Activated CD8-positive, alpha-beta T cell treated with anti-CD3 and anti-CD28 coated beads, Interleukin-2, amount 10 ng/mL, durations not matched to agents 7 days and 5 days (primary cell): ENCODE measurements at regions not wholly inside any gene's neighbourhood (a gene's known extent, or its start where the extent isn't known, plus 50 kb on each side); places are given as distances from the start of the nearest gene placed in this dataset.

Experiments
- ATAC-seq: fragments of 150-1000 bp; cut with Tn5 transposase; one replicate; pipeline ENCODE4 v1.10.0; 2021; ENCODE audit warnings: moderate library complexity
- CTCF ChIA-PET: fragments of 350-600 bp; sonication (Branson Sonifier 250); formaldehyde crosslinking; loops from one replicate; lab custom pipeline; 2021; ENCODE audit warnings: antibody characterized with exemption; lab: Charles Lee
- POLR2A ChIA-PET: fragments of 350-600 bp; sonication (Branson Sonifier 250); formaldehyde crosslinking; loops from one replicate; lab custom pipeline; 2021; ENCODE audit warnings: antibody characterized with exemption; lab: Charles Lee
- DNase-seq: peaks from one replicate; pipeline ENCODE4 v3.0.0-alpha.2; 2020
- H3K27ac Mint-ChIP-seq: one replicate; pipeline ENCODE4 v1.8.0; 2021; ENCODE audit warnings: mild to moderate bottlenecking, mixed read lengths
- H3K27me3 Mint-ChIP-seq: one replicate; pipeline ENCODE4 v1.8.0; 2021; ENCODE audit warnings: low read depth, mixed read lengths
- H3K36me3 Mint-ChIP-seq: one replicate; pipeline ENCODE4 v1.8.0; 2021; ENCODE audit warnings: low read depth, mixed read lengths
- H3K4me1 Mint-ChIP-seq: one replicate; pipeline ENCODE4 v1.8.0; 2021; ENCODE audit warnings: low read depth, mixed read lengths
- H3K4me3 Mint-ChIP-seq: one replicate; pipeline ENCODE4 v1.8.0; 2021; ENCODE audit warnings: mild to moderate bottlenecking, mixed read lengths
- H3K9me3 Mint-ChIP-seq: one replicate; pipeline ENCODE4 v1.8.0; 2022; ENCODE audit warnings: mixed read lengths; ENCODE audit not compliant: insufficient read depth

DNA sequence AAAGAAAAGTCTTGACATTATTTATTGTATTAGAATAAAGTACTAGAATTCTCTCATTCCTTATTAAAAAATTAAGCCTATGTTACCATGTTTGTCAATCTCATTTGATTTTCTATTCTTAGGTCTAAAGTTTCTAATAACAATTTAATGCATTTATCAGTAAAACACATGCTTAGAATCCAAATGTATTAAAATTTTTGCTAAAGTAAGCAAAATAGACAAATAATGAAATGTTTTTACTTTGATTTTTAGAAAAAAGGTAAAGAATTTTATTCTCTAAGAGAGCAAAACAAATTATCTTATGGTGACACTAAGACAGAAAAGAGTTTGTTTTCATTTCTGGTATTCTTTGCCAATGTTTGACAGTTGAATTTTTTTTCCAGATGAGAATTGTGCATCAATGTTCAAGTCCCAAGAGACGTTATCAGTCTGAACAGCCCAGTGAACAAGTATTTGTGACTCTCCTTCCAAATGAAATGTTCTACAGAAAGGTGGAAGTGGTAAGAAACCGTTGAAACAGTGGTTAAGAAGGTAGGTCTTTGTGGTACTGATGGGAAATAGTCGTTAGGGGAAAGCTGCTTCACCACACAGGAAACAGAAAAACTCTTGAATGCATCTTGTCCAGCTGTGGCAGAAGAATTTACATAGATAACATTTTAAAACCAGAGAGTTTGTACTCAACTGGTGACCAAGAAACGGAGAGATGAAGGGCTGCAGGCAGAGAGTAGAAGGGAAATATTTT, 402.5 kb downstream of the PTPRC start:
- Mint-ChIP-seq H3K27me3 (no peaks in the 10 kb centered on the region), H3K4me3 (peak overlapping the region; percentile 15), H3K4me1 (peaks cover 51% of the 10 kb centered on the region), H3K36me3 (peaks cover 64% of the 10 kb centered on the region), H3K27ac (peak overlapping the region; percentile 81), H3K9me3 (peaks cover 20% of the 10 kb centered on the region)
- ATAC-seq, result peak; percentile 88
- ChIA-PET CTCF (interaction anchor here (0.8 to 1.5 kb wide), 10 partner anchors 10 to 269 kb away, joined by 3 to 17 read pairs (median 4); no protein-coding TSS in a partner anchor), POLR2A (interaction anchor here (0.7 to 1.5 kb wide), 5 partner anchors 11 to 202 kb away, joined by 3 to 45 read pairs (median 4); no protein-coding TSS in a partner anchor)
- DNase-seq, result peak; percentile 76

DNA sequence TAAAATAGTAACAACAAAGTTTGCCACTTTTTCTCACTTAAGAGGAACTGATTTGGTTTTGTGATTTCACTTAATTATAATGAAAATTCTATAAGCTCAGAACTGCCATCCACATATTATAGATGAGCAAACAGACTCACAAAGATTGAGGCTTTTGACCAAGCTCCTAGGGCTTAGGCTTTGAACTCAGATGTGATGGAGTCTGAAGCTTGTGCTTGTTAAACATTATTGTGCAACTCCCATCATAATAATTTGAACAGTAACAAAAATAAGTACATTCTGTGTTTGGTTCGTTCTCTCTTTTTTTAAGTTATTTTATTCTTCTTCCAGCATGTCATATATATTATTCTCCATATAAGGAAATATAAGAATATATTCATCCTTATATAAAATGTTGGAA, 403.4 kb downstream of the PTPRC start:
- no peak for DNase-seq
- Mint-ChIP-seq H3K36me3 (peaks cover 65% of the 10 kb centered on the region), H3K9me3 (peaks cover 20% of the 10 kb centered on the region), H3K27ac (no peak overlapping the region), H3K4me1 (peaks cover 56% of the 10 kb centered on the region), H3K4me3 (no peak overlapping the region), H3K27me3 (no peaks in the 10 kb centered on the region)
- POLR2A ChIA-PET, result interaction anchor here (0.7 to 1.5 kb wide), 5 partner anchors 11 to 201 kb away, joined by 3 to 45 read pairs (median 4); no protein-coding TSS in a partner anchor
- ATAC-seq, result no peak
- CTCF ChIA-PET, result interaction anchor here (0.8 to 1.5 kb wide), 10 partner anchors 9 to 270 kb away, joined by 3 to 17 read pairs (median 4); no protein-coding TSS in a partner anchor

DNA sequence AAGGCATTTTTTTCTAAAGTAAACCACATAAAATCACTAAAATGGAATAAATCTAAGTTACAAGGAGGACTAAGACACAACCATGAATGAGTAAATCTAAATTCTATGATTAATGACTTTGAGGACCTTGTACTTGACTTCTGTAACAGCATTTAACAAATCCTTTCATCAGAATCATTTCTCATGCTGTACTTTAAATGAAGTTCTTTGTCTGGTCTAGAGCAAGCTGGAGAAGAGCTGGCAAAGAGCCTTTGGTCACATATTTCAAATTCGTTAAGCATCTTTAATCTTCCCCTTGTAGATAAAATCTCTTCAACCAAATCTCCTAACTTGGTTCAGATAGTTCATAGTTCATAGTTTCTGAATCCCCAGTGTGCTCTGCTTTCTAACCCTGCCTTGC, 405.4 kb downstream of the PTPRC start:
- no peak overlapping the region for H3K4me3 Mint-ChIP-seq
- H3K36me3 Mint-ChIP-seq, result peaks cover 73% of the 10 kb centered on the region
- ChIA-PET POLR2A (no interaction called here), CTCF (interaction anchor here (1.4 kb wide), 1 partner anchor 199 kb away, joined by 4 read pairs; no protein-coding TSS in a partner anchor)
- no peak for ATAC-seq
- no peak overlapping the region for H3K27ac Mint-ChIP-seq
- no peaks in the 10 kb centered on the region for H3K27me3 Mint-ChIP-seq
- peaks cover 37% of the 10 kb centered on the region for H3K9me3 Mint-ChIP-seq
- DNase-seq, result no peak
- peaks cover 52% of the 10 kb centered on the region for H3K4me1 Mint-ChIP-seq

DNA sequence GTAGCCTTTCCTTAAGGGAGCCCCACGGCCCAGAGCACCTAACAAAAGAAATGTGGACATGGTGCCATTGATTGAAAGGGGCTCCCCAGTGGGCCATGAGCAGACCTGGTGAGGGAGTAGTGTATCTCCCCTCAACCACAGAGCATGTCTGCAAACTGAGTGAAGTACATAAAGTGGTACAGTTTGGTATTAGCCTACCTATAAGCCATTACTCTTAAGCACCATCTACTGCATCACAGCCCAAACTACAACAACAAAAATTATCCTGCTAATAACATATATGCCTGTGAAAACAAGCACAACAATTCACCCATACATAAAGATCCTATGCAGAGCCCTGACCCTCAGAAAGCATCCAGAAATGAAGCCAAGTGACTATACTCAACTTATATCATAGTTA, 407.8 kb downstream of the PTPRC start:
- H3K4me3 Mint-ChIP-seq, result no peak overlapping the region
- ATAC-seq (no peak), DNase-seq (no peak)
- ChIA-PET POLR2A (interaction anchor here (1.7 kb wide), 1 partner anchor 110 kb away, joined by 9 read pairs; no protein-coding TSS in a partner anchor), CTCF (interaction anchor here (0.9 to 1.5 kb wide), 4 partner anchors 9 to 276 kb away, joined by 3 to 5 read pairs (median 4); no protein-coding TSS in a partner anchor)
- no peak overlapping the region for H3K27ac Mint-ChIP-seq
- H3K36me3 Mint-ChIP-seq, result peaks cover 81% of the 10 kb centered on the region
- peaks cover 48% of the 10 kb centered on the region for H3K9me3 Mint-ChIP-seq
- H3K27me3 Mint-ChIP-seq, result no peaks in the 10 kb centered on the region
- H3K4me1 Mint-ChIP-seq, result peaks cover 35% of the 10 kb centered on the region

DNA sequence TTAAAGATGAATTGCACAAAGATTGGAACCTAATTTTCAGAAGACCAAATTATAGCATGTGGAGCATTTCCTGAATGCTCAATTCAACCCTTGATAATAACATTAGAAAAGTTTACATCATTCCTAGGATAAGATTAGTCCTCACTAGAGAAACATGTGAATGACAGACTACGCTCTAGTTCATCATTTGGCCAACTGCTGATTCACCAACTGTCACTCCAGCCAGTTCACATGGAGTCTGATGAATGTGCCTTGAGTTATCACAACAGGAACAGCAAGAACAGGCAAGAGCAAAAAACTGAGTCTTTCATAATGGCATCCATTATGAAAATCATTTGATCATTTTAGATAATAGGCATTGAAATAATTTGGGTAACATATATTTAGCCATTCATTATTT, 415.9 kb downstream of the PTPRC start:
- CTCF ChIA-PET, result interaction anchor here (1.7 to 1.8 kb wide), 2 partner anchors 13 to 58 kb away, joined by 4 to 5 read pairs; no protein-coding TSS in a partner anchor
- POLR2A ChIA-PET, result no interaction called here
- H3K4me1 Mint-ChIP-seq, result peaks cover 5% of the 10 kb centered on the region
- H3K4me3 Mint-ChIP-seq, result no peak overlapping the region
- H3K9me3 Mint-ChIP-seq, result peaks cover 20% of the 10 kb centered on the region
- peaks cover 25% of the 10 kb centered on the region for H3K36me3 Mint-ChIP-seq
- H3K27me3 Mint-ChIP-seq, result no peaks in the 10 kb centered on the region
- ATAC-seq (no peak), DNase-seq (no peak)
- no peak overlapping the region for H3K27ac Mint-ChIP-seq

DNA sequence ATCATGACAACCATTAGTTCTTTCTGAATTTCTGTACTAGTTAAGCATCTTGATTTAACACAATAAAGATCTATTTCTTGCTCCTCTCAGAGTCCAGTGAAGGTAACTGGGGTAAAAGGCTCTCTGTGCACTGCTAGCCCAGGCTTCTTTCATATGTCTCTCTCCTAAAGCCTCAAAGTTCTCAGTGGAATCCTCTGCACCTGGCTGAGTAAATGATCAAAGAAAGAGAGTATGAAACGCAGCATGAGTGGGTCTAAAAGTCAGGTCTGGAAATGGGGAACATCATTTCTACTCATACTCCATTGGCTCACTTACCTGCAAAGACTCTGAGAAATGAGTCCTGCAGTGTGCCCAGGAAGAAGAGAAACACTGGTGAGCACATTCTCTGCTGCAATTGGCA, 418.5 kb downstream of the PTPRC start:
- no peak for DNase-seq
- Mint-ChIP-seq H3K27ac (no peak overlapping the region), H3K4me1 (peaks cover 4% of the 10 kb centered on the region), H3K27me3 (no peaks in the 10 kb centered on the region), H3K4me3 (no peak overlapping the region), H3K36me3 (peaks cover 14% of the 10 kb centered on the region), H3K9me3 (peaks cover 7% of the 10 kb centered on the region)
- CTCF ChIA-PET, result no interaction called here
- ATAC-seq, result no peak
- POLR2A ChIA-PET, result no interaction called here

DNA sequence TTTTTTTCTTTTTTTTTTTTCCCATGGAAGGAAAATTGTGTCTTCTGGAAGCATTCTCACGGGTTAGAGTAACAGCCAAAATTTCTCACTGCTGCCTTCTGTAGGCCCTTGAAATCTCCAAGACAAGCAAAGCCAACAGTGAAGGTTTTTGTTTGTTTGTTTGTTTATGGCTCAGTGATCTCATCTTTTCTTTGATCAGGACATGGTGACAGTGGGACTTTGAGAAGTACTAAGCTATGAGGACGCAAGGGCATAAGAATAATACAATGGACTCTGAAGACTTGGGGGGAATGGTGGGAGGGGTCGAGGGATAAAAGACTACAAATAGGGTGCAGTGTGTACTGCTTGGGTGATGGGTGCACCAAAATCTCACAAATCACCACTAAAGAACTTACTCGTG, 419.4 kb downstream of the PTPRC start:
- Mint-ChIP-seq H3K27me3 (no peaks in the 10 kb centered on the region), H3K4me3 (no peak overlapping the region), H3K4me1 (peaks cover 4% of the 10 kb centered on the region), H3K36me3 (peaks cover 17% of the 10 kb centered on the region), H3K27ac (no peak overlapping the region), H3K9me3 (peaks cover 8% of the 10 kb centered on the region)
- no peak for DNase-seq
- ATAC-seq, result no peak
- POLR2A ChIA-PET, result no interaction called here
- CTCF ChIA-PET, result no interaction called here

DNA sequence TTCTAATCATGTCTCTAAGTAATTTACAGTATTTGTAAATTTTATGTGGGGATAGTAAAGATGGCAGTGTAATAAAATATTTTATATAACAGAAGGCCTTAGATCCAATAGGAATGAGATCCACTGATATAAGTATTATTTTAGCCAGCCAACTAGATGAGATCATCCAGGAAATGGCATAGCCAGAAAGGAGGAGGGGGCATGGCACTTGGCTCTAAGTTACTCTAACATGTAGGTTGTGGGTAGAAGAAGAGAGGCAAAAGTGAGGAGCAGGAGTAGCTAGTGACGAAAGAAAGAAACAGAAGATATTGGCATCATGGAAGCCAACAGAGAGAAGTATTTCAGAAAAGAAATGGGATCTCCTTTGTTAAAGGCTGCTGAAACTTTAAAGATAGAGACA, 426.1 kb downstream of the PTPRC start:
- peaks cover 11% of the 10 kb centered on the region for H3K4me1 Mint-ChIP-seq
- DNase-seq (no peak), ATAC-seq (no peak)
- peaks cover 9% of the 10 kb centered on the region for H3K9me3 Mint-ChIP-seq
- POLR2A ChIA-PET, result no interaction called here
- peaks cover 15% of the 10 kb centered on the region for H3K36me3 Mint-ChIP-seq
- no peak overlapping the region for H3K4me3 Mint-ChIP-seq
- CTCF ChIA-PET, result interaction anchor here (1.0 to 1.3 kb wide), 3 partner anchors 11 to 457 kb away, joined by 3 to 8 read pairs (median 4); no protein-coding TSS in a partner anchor
- no peak overlapping the region for H3K27ac Mint-ChIP-seq
- no peaks in the 10 kb centered on the region for H3K27me3 Mint-ChIP-seq

DNA sequence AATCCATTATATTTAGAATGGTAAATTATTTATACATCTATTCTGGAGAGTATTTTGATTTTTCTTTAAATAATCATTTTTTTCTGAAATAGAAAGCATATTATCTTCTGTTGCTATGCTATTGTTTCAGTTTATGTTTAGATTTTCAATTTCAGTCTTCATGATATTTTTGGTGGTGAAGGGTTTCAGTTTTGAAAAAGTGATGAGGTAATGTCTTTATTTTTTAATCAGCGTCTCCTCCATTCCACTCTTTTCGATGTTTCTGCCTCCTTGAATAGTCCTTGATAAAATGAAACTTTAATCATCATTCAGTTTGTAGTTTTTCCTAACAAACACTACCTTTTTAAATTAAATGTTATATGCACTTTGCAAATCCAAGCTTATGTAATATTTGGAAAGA, 428.6 kb downstream of the PTPRC start:
- no peaks in the 10 kb centered on the region for H3K27me3 Mint-ChIP-seq
- H3K27ac Mint-ChIP-seq, result no peak overlapping the region
- peaks cover 14% of the 10 kb centered on the region for H3K36me3 Mint-ChIP-seq
- DNase-seq (no peak), ATAC-seq (no peak)
- ChIA-PET CTCF (interaction anchor here (1.0 to 1.4 kb wide), 3 partner anchors 12 to 135 kb away, joined by 3 to 4 read pairs (median 4); no protein-coding TSS in a partner anchor), POLR2A (no interaction called here)
- peaks cover 20% of the 10 kb centered on the region for H3K9me3 Mint-ChIP-seq
- peaks cover 12% of the 10 kb centered on the region for H3K4me1 Mint-ChIP-seq
- H3K4me3 Mint-ChIP-seq, result no peak overlapping the region

DNA sequence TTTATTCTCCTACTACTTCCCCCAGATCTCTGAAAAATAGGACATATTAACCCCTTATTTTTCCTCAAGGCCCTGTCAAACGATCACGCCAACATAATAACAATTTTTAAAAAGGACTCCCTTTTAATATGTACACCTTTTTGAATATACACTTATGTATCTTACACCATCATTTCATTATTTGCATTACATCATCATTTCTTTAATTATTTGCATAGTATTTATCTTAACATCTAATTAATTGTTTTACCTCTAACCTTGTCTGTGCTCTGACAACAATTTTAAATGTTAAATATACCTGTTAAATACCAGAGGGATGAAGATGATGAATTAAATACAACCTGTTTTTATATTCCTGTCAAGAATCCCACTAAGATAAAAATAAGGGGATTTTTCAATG, 432.2 kb downstream of the PTPRC start:
- Mint-ChIP-seq H3K27ac (no peak overlapping the region), H3K9me3 (peaks cover 24% of the 10 kb centered on the region), H3K4me3 (no peak overlapping the region)

DNA sequence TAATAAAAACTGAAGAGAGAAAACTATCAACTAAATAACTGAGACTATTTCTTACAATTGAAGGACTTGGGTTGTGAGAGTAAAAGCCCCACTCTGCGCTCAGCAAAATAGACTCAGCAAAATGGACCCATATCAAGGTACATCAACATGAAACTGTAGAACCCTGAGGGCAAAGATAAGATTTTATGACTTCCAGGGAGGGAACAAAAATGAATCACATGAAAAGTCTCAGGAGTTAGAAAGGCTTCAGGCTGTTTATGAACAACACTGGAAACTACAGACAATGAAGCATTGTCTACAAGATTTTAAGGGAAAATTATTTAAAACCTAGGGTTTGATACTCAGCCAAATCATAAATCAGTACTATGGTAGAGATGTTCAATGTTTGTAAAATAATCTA, 434.3 kb downstream of the PTPRC start:
- Mint-ChIP-seq H3K4me3 (no peak overlapping the region), H3K36me3 (peaks cover 13% of the 10 kb centered on the region), H3K4me1 (peaks cover 7% of the 10 kb centered on the region), H3K9me3 (peaks cover 24% of the 10 kb centered on the region), H3K27ac (no peak overlapping the region), H3K27me3 (no peaks in the 10 kb centered on the region)
- CTCF ChIA-PET, result interaction anchor here (1.3 kb wide), 1 partner anchor 40 kb away, joined by 3 read pairs; no protein-coding TSS in a partner anchor
- ATAC-seq (no peak), DNase-seq (no peak)
- POLR2A ChIA-PET, result interaction anchor here (1.0 kb wide), 1 partner anchor 136 kb away, joined by 4 read pairs; no protein-coding TSS in a partner anchor

More for the DNA sequence above, 432.2 kb downstream of the PTPRC start:
- Mint-ChIP-seq H3K36me3 (peaks cover 13% of the 10 kb centered on the region), H3K27me3 (no peaks in the 10 kb centered on the region), H3K4me1 (peaks cover 15% of the 10 kb centered on the region)
- ChIA-PET CTCF (no interaction called here), POLR2A (no interaction called here)
- ATAC-seq (no peak), DNase-seq (no peak)

DNA sequence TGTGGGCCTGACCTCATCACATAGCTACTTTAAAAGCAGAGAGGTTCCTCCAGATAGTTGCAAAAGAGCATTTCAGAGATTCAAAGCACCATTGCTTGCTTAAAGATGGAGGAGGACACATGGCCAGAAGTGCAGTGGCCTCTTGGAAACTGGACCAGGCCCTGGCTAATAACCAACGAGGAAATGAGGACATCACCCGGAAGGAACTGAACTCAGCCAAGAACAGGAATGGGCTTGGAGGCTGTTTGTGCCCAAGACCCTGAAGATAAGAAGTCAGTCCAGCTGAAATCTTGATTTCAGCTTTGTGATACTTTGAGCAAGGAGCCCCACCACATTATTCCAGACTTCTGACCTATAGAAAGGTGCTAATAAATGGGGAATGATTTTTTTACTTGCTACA, 437.0 kb downstream of the PTPRC start:
- no peak for DNase-seq
- ATAC-seq, result no peak
- Mint-ChIP-seq H3K9me3 (peaks cover 24% of the 10 kb centered on the region), H3K27ac (no peak overlapping the region), H3K4me3 (no peak overlapping the region), H3K36me3 (peaks cover 13% of the 10 kb centered on the region), H3K27me3 (no peaks in the 10 kb centered on the region), H3K4me1 (peaks cover 7% of the 10 kb centered on the region)
- ChIA-PET POLR2A (no interaction called here), CTCF (interaction anchor here (1.4 kb wide), 1 partner anchor 11 kb away, joined by 4 read pairs; no protein-coding TSS in a partner anchor)
